ENCODE measurements at regions not wholly inside any gene's neighbourhood (a gene's known extent, or its start where the extent isn't known, plus 50 kb on each side); places are given as distances from the start of the nearest gene placed in this dataset.

GRCh38 chr11:70771099-70771885 is 373.0 kb downstream of the CTTN start:
- no peaks in the 10 kb centered on the region for H3K27me3 ChIP-seq (ENCODE audit: insufficient read depth, low read length)
- no peak overlapping the region for H2AFZ ChIP-seq (ENCODE audit: low read length)
- H3K27ac ChIP-seq (ENCODE audit: low read depth, low read length), result no peak overlapping the region
- no peak for TF ChIP-seq CTCF (IDR thresholded peaks at IDR 0.05; ENCODE audit: extremely low read depth, low read depth, low read length)
- H3K4me1 ChIP-seq (ENCODE audit: insufficient read depth, low read length), result no peaks in the 10 kb centered on the region
- no peak overlapping the region for H3K4me3 ChIP-seq (ENCODE audit: insufficient read depth, low read length)
- no peaks in the 10 kb centered on the region for H3K36me3 ChIP-seq (ENCODE audit: insufficient read depth, low read length)
- H3K4me2 ChIP-seq (ENCODE audit: insufficient read depth, low read length), result no peak overlapping the region
- peak; percentile 17 for DNase-seq (ENCODE audit: insufficient read length, low spot score, missing footprints)
- no peaks in the 10 kb centered on the region for H3K79me2 ChIP-seq (ENCODE audit: insufficient read depth, low read length)
- H3K9me3 ChIP-seq (ENCODE audit: low read depth, low read length), result no peaks in the 10 kb centered on the region
- no peaks in the 10 kb centered on the region for H4K20me1 ChIP-seq (ENCODE audit: insufficient read depth, low read length)

- no peaks in the 10 kb centered on the region for H4K20me1 ChIP-seq (ENCODE audit: insufficient read depth, low read length)
- TF ChIP-seq CTCF (IDR thresholded peaks at IDR 0.05; ENCODE audit: extremely low read depth, low read depth, low read length), result no peak
- DNase-seq (ENCODE audit: insufficient read length, low spot score, missing footprints), result peak; percentile 15
- H3K79me2 ChIP-seq (ENCODE audit: insufficient read depth, low read length), result no peaks in the 10 kb centered on the region
- peaks cover 3% of the 10 kb centered on the region for H3K27me3 ChIP-seq (ENCODE audit: insufficient read depth, low read length)
- no peaks in the 10 kb centered on the region for H3K4me1 ChIP-seq (ENCODE audit: insufficient read depth, low read length)
- no peak overlapping the region for H2AFZ ChIP-seq (ENCODE audit: low read length)
- no peak overlapping the region for H3K4me3 ChIP-seq (ENCODE audit: insufficient read depth, low read length)
- no peaks in the 10 kb centered on the region for H3K36me3 ChIP-seq (ENCODE audit: insufficient read depth, low read length)
- H3K9me3 ChIP-seq (ENCODE audit: low read depth, low read length), result no peaks in the 10 kb centered on the region
- no peak overlapping the region for H3K4me2 ChIP-seq (ENCODE audit: insufficient read depth, low read length)
- no peak overlapping the region for H3K27ac ChIP-seq (ENCODE audit: low read depth, low read length)
Measured at GRCh38 chr11:70772950-70773349, 374.6 kb downstream of the CTTN start.

- H3K4me3 ChIP-seq (ENCODE audit: insufficient read depth, low read length), result no peak overlapping the region
- no peaks in the 10 kb centered on the region for H3K4me1 ChIP-seq (ENCODE audit: insufficient read depth, low read length)
- H3K9me3 ChIP-seq (ENCODE audit: low read depth, low read length), result no peaks in the 10 kb centered on the region
- peak; percentile 67 for DNase-seq (ENCODE audit: insufficient read length, low spot score, missing footprints)
- H2AFZ ChIP-seq (ENCODE audit: low read length), result no peak overlapping the region
- no peaks in the 10 kb centered on the region for H3K79me2 ChIP-seq (ENCODE audit: insufficient read depth, low read length)
- peaks cover 3% of the 10 kb centered on the region for H3K27me3 ChIP-seq (ENCODE audit: insufficient read depth, low read length)
- no peak overlapping the region for H3K27ac ChIP-seq (ENCODE audit: low read depth, low read length)
- H3K4me2 ChIP-seq (ENCODE audit: insufficient read depth, low read length), result no peak overlapping the region
- no peak for TF ChIP-seq CTCF (IDR thresholded peaks at IDR 0.05; ENCODE audit: extremely low read depth, low read depth, low read length)
- no peaks in the 10 kb centered on the region for H3K36me3 ChIP-seq (ENCODE audit: insufficient read depth, low read length)
- H4K20me1 ChIP-seq (ENCODE audit: insufficient read depth, low read length), result no peaks in the 10 kb centered on the region
Measured at GRCh38 chr11:70775386-70776075, 377.2 kb downstream of the CTTN start.

- H3K79me2 ChIP-seq (ENCODE audit: insufficient read depth, low read length), result no peaks in the 10 kb centered on the region
- peaks cover 3% of the 10 kb centered on the region for H3K27me3 ChIP-seq (ENCODE audit: insufficient read depth, low read length)
- H3K4me1 ChIP-seq (ENCODE audit: insufficient read depth, low read length), result no peaks in the 10 kb centered on the region
- H3K4me3 ChIP-seq (ENCODE audit: insufficient read depth, low read length), result no peak overlapping the region
- H3K4me2 ChIP-seq (ENCODE audit: insufficient read depth, low read length), result no peak overlapping the region
- H4K20me1 ChIP-seq (ENCODE audit: insufficient read depth, low read length), result no peaks in the 10 kb centered on the region
- no peak overlapping the region for H3K27ac ChIP-seq (ENCODE audit: low read depth, low read length)
- no peak for TF ChIP-seq CTCF (IDR thresholded peaks at IDR 0.05; ENCODE audit: extremely low read depth, low read depth, low read length)
- H2AFZ ChIP-seq (ENCODE audit: low read length), result no peak overlapping the region
- DNase-seq (ENCODE audit: insufficient read length, low spot score, missing footprints), result no peak
- H3K36me3 ChIP-seq (ENCODE audit: insufficient read depth, low read length), result no peaks in the 10 kb centered on the region
- H3K9me3 ChIP-seq (ENCODE audit: low read depth, low read length), result no peaks in the 10 kb centered on the region
Measured at GRCh38 chr11:70776914-70777532, 378.7 kb downstream of the CTTN start.

Data from osteoblast (primary cell).